ENCODE measurements at regions not wholly inside any gene's neighbourhood (a gene's known extent, or its start where the extent isn't known, plus 50 kb on each side); places are given as distances from the start of the nearest gene placed in this dataset.
"Not testable (repeated sequence)": the region's sequence is repeated elsewhere in the genome, so short reads cannot be mapped to it uniquely, and the experiment has no call there.

- H3K9me3 ChIP-seq (replicated peaks) = no peaks in the 10 kb centered on the region
- H3K36me3 ChIP-seq = no peaks in the 10 kb centered on the region
- H3K4me3 ChIP-seq = no peak overlapping the region
- H3K27ac ChIP-seq (replicated peaks) = no peak overlapping the region
- no peak for DNase-seq
- no peaks in the 10 kb centered on the region for H3K4me1 ChIP-seq
- H3K27me3 ChIP-seq (ENCODE audit: low read depth) = no peaks in the 10 kb centered on the region
- TF ChIP-seq, protein P1, sequence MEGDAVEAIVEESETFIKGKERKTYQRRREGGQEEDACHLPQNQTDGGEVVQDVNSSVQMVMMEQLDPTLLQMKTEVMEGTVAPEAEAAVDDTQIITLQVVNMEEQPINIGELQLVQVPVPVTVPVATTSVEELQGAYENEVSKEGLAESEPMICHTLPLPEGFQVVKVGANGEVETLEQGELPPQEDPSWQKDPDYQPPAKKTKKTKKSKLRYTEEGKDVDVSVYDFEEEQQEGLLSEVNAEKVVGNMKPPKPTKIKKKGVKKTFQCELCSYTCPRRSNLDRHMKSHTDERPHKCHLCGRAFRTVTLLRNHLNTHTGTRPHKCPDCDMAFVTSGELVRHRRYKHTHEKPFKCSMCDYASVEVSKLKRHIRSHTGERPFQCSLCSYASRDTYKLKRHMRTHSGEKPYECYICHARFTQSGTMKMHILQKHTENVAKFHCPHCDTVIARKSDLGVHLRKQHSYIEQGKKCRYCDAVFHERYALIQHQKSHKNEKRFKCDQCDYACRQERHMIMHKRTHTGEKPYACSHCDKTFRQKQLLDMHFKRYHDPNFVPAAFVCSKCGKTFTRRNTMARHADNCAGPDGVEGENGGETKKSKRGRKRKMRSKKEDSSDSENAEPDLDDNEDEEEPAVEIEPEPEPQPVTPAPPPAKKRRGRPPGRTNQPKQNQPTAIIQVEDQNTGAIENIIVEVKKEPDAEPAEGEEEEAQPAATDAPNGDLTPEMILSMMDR (IDR thresholded peaks at IDR 0.05; ENCODE audit: borderline replicate concordance) = no peak
- intact Hi-C loops (cut with micrococcal nuclease) = no loop called here
Measured at GRCh38 chr14:58918066-58918738, 270.3 kb upstream of the DAAM1 start.

- no peak for DNase-seq
- H3K9me3 ChIP-seq (replicated peaks) = no peaks in the 10 kb centered on the region
- H3K27ac ChIP-seq (replicated peaks) = no peak overlapping the region
- no peaks in the 10 kb centered on the region for H3K4me1 ChIP-seq
- intact Hi-C loops (cut with micrococcal nuclease) = no loop called here
- TF ChIP-seq, protein P1 (IDR thresholded peaks at IDR 0.05; ENCODE audit: borderline replicate concordance) = no peak
- no peak overlapping the region for H3K4me3 ChIP-seq
- no peaks in the 10 kb centered on the region for H3K36me3 ChIP-seq
- no peaks in the 10 kb centered on the region for H3K27me3 ChIP-seq (ENCODE audit: low read depth)
Measured at GRCh38 chr14:58919217-58919616, 269.2 kb upstream of the DAAM1 start.

- Histone ChIP-seq H3K4me1 (no peaks in the 10 kb centered on the region), H3K36me3 (no peaks in the 10 kb centered on the region), H3K4me3 (no peak overlapping the region), H3K27me3 (ENCODE audit: low read depth) (no peaks in the 10 kb centered on the region), H3K27ac (replicated peaks) (no peak overlapping the region), H3K9me3 (replicated peaks) (peaks cover 3% of the 10 kb centered on the region)
- TF ChIP-seq, protein P1 (IDR thresholded peaks at IDR 0.05; ENCODE audit: borderline replicate concordance) = no peak
- intact Hi-C loops (cut with micrococcal nuclease) = no loop called here
- no peak for DNase-seq
Measured at GRCh38 chr14:58920230-58920629, 268.2 kb upstream of the DAAM1 start.

DNA sequence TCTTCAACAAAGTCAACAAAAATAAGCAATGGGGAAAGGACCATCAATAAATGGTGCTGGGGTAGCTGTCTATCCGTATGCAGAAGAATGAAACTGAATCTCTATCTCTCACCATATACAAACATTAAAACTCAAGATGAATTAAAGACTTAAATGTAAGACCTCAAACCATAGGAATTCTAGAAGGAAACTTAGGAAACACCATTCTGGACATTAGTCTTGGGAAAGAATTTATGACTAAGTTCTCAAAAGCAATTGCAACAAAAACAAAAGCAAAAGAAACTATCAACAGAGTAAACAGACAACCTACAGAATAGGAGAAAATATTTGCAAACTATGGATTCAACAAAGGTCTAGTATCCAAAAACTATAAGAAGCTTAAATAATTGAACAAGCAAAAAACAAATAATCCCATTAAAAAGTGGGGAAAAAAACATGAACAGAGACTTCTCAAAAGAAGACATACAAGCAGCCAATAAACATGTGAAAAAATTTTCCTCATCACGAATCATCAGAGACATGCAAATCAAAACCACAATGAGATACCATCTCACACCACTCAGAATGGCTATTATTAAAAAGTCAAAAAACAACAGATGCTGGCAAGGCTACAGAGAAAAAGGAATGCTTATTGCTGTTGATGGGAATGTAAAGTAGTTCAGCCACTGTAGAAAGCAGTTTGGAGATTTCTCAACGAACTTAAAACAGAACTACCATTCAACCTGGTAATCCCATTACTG, 266.1 kb upstream of the DAAM1 start:
- H3K4me1 ChIP-seq; H3K4me3 ChIP-seq; H3K27me3 ChIP-seq (ENCODE audit: low read depth); H3K9me3 ChIP-seq (replicated peaks); DNase-seq; H3K36me3 ChIP-seq; H3K27ac ChIP-seq (replicated peaks); intact Hi-C loops (cut with micrococcal nuclease): not testable (repeated sequence)

DNA sequence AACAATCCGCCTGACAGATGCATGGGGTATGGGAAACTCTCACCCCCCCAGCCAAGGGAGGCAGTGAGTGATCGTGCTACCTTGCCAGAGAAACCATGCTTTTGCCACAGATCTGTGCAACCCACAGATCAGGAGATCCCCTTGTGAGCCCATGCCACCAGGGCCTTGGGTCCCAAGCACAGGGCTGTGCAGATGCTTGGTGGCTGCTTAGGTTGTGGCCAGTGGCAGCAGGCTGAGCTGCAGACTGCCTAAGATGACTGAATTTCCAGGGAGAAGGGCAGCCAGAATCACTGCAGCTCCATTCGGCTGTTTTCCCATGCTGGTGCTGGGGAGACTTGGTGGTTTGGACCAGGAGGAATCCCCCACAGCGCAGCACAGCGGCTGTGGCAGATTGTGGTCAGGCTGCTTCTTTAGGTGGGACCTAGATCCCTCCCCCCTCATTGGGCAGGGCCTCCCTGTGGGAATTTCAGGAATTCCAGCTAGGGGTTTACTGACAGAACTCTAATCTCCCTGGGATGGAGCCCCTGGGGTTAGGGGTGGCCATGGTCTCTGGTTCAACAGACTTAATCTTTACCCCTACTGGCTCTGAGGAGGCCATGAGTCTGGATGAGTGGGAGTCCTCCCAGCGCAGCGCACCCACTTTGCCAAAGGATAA, 264.6 kb upstream of the DAAM1 start:
- Histone ChIP-seq H3K4me3 (no peak overlapping the region), H3K27ac (replicated peaks) (no peak overlapping the region), H3K9me3 (replicated peaks) (peaks cover 3% of the 10 kb centered on the region), H3K4me1 (no peaks in the 10 kb centered on the region), H3K36me3 (no peaks in the 10 kb centered on the region), H3K27me3 (ENCODE audit: low read depth) (no peaks in the 10 kb centered on the region)
- DNase-seq = no peak
- TF ChIP-seq, protein P1 (IDR thresholded peaks at IDR 0.05; ENCODE audit: borderline replicate concordance) = no peak
- intact Hi-C loops (cut with micrococcal nuclease) = no loop called here

GRCh38 chr14:58941629-58942028, 246.8 kb upstream of the DAAM1 start:
- intact Hi-C loops (cut with micrococcal nuclease) = no loop called here
- DNase-seq = no peak
- Histone ChIP-seq H3K4me1 (no peaks in the 10 kb centered on the region), H3K27ac (replicated peaks) (no peak overlapping the region), H3K9me3 (replicated peaks) (peaks cover 20% of the 10 kb centered on the region), H3K27me3 (ENCODE audit: low read depth) (peaks cover 8% of the 10 kb centered on the region), H3K4me3 (no peak overlapping the region), H3K36me3 (no peaks in the 10 kb centered on the region)
- TF ChIP-seq, protein P1 (IDR thresholded peaks at IDR 0.05; ENCODE audit: borderline replicate concordance) = no peak

All from left ventricle myocardium inferior (tissue), 1 donor.